ENCODE measurements at regions not wholly inside any gene's neighbourhood (a gene's known extent, or its start where the extent isn't known, plus 50 kb on each side); places are given as distances from the start of the nearest gene placed in this dataset.

DNA sequence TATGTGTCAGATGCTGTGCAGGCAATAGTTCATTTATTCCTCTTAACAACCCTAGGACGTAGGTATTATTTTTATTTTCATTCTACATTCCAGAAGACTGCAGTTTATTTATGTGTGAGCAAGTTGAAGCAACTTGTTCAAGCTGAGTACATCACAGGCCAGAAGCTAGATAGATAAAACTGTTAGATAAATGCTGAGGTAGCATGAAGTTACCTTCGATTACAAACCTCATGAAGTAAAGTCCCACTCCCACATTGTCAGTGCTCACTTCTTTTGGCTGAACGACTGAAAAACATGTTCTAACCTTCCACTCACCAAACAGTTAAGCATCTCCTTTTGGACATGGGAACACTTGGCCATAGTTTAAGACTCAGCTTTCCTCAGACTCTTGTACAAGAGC lies 439.2 kb downstream of the TNS1 start:
- DNase-seq (ENCODE audit: low read depth) = no peak

DNA sequence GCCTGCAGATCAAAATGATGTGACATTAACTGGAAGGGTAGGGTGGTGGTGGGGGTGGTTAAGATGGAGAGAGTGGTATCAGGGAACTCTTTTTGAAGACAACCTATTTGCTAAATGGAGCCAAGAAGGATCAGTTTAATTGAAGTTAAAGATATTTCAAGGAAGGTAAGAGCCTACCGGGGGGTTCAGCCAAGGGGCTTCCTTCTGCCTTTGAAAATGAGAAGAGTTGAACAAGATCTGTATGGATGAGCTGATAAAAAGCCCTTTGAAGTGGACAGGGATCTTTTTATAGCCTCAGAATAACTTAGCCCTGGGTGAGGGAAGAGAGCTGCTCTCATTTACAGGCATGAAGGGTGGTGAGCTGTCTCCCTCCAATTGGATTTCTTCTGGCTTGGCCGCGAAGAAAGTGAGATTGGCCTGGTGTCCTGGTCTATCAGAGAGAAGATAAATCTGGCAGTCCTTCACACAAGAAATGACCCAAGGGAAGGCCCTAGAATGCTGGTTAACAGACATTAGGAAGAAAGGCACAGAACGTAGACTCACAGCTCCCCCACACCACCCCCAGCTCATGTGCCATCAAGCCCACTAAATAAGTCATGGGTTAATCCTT lies 439.8 kb downstream of the TNS1 start:
- no peak overlapping the region for H3K4me3 ChIP-seq (ENCODE audit: low read depth, low read length)
- no peaks in the 10 kb centered on the region for H3K36me3 ChIP-seq (ENCODE audit: control insufficient read depth, insufficient read depth, low read length)
- peaks cover 1% of the 10 kb centered on the region for H3K27me3 ChIP-seq (ENCODE audit: control insufficient read depth, insufficient read depth, low read length)
- TF ChIP-seq, protein P1, sequence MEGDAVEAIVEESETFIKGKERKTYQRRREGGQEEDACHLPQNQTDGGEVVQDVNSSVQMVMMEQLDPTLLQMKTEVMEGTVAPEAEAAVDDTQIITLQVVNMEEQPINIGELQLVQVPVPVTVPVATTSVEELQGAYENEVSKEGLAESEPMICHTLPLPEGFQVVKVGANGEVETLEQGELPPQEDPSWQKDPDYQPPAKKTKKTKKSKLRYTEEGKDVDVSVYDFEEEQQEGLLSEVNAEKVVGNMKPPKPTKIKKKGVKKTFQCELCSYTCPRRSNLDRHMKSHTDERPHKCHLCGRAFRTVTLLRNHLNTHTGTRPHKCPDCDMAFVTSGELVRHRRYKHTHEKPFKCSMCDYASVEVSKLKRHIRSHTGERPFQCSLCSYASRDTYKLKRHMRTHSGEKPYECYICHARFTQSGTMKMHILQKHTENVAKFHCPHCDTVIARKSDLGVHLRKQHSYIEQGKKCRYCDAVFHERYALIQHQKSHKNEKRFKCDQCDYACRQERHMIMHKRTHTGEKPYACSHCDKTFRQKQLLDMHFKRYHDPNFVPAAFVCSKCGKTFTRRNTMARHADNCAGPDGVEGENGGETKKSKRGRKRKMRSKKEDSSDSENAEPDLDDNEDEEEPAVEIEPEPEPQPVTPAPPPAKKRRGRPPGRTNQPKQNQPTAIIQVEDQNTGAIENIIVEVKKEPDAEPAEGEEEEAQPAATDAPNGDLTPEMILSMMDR (IDR thresholded peaks at IDR 0.05; ENCODE audit: insufficient read depth, low read length, severe bottlenecking) = no peak
- FAIRE-seq = no peak
- no peak for DNase-seq (ENCODE audit: low read depth)

More for the DNA sequence above, 439.2 kb downstream of the TNS1 start:
- H3K36me3 ChIP-seq (ENCODE audit: control insufficient read depth, insufficient read depth, low read length) = no peaks in the 10 kb centered on the region
- TF ChIP-seq, protein P1 (IDR thresholded peaks at IDR 0.05; ENCODE audit: insufficient read depth, low read length, severe bottlenecking) = no peak
- peak; percentile 32 for FAIRE-seq
- no peak overlapping the region for H3K4me3 ChIP-seq (ENCODE audit: low read depth, low read length)
- peaks cover 1% of the 10 kb centered on the region for H3K27me3 ChIP-seq (ENCODE audit: control insufficient read depth, insufficient read depth, low read length)

DNA sequence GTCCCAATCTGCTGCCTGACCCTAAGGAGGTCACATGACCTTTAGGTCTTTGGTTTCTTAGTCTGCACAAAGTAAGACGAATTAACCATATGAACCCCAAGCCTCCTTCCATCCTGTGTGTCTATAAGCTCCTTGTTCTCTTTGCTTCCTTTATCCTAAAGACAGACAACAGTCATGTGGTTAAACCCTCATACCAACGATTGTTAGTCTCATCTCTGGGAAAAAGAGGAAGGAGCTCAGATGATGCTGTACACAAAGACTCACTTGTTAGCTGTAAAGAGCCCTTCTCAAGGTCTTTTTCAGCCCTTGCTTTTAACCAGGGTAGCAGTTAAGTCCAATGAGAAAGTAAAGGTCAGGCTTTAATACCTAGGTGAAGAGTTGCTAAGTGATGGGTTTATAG lies 443.7 kb downstream of the TNS1 start:
- FAIRE-seq = no peak
- no peaks in the 10 kb centered on the region for H3K36me3 ChIP-seq (ENCODE audit: control insufficient read depth, insufficient read depth, low read length)
- H3K27me3 ChIP-seq (ENCODE audit: control insufficient read depth, insufficient read depth, low read length) = no peaks in the 10 kb centered on the region

DNA sequence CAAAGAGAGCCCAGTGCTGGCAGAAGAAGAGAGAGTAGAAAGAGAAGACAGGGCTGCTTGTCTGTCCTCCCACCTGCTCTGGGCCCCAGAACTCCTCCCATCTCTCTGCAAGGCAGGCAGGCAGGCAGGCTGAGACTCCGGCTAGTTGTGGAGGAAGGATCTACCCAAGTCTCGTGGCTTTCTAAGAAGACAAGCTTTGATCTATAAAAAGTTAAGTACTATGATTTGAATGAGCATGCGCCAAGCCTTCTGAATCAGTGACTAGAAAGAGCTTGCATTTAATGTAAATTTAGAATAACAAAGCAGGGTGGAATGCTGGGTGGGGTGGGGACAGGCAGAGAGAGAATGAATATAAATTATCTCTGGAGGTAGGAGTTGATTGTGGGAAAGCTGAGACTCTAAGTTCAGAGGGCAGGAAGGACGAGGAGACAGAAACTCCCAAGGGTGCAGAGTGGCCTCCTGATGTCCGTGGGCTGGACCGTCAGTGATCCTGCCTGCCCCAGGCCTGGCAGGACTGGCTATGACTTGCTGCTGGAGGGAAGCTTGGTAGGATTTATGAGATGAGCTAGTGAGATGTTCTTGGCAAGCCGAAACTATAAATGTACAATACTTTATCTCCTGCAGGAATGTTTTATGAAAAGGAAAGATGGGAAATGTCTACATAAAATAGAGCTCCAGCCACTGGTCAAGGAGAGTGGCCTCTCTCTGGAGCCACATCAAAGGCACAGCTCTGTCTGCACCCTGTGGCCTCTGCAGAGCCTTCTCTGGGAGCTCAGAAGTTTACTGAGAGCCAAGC lies 447.5 kb downstream of the TNS1 start:
- TF ChIP-seq, protein P1 (IDR thresholded peaks at IDR 0.05; ENCODE audit: insufficient read depth, low read length, severe bottlenecking) = no peak

More for the DNA sequence above, 443.7 kb downstream of the TNS1 start:
- no peak overlapping the region for H3K4me3 ChIP-seq (ENCODE audit: low read depth, low read length)
- no peak for DNase-seq (ENCODE audit: low read depth)
- TF ChIP-seq, protein P1 (IDR thresholded peaks at IDR 0.05; ENCODE audit: insufficient read depth, low read length, severe bottlenecking) = no peak

DNA sequence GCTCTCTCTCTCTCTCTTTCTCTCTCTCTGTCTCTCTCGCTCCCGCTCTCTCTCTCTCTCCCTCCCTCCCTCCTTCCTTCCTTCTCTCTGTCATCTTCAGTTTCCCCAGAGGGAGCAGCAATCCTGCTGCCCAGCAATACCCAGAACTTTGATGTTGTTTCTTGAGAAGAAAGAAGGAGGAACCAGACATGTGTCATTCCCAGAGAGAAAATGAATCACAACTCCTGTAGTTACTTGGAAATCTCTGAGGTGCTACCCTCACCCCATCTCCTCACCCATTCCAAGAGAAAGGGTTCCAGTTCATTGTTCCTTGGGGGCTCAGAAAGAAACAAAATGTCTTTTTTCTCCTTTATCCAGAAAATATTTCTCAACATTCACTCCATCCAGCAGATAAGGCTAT lies 449.1 kb downstream of the TNS1 start:
- DNase-seq (ENCODE audit: low read depth) (no peak), FAIRE-seq (no peak)
- TF ChIP-seq, protein P1 (IDR thresholded peaks at IDR 0.05; ENCODE audit: insufficient read depth, low read length, severe bottlenecking) = no peak

More for the DNA sequence above, 447.5 kb downstream of the TNS1 start:
- DNase-seq (ENCODE audit: low read depth) (no peak), FAIRE-seq (no peak)
- Histone ChIP-seq H3K36me3 (ENCODE audit: control insufficient read depth, insufficient read depth, low read length) (no peaks in the 10 kb centered on the region), H3K4me3 (ENCODE audit: low read depth, low read length) (no peak overlapping the region), H3K27me3 (ENCODE audit: control insufficient read depth, insufficient read depth, low read length) (no peaks in the 10 kb centered on the region)

More for the DNA sequence above, 449.1 kb downstream of the TNS1 start:
- no peaks in the 10 kb centered on the region for H3K27me3 ChIP-seq (ENCODE audit: control insufficient read depth, insufficient read depth, low read length)
- no peaks in the 10 kb centered on the region for H3K36me3 ChIP-seq (ENCODE audit: control insufficient read depth, insufficient read depth, low read length)
- no peak overlapping the region for H3K4me3 ChIP-seq (ENCODE audit: low read depth, low read length)

All from bronchial epithelial cell (primary cell).